Panc1 (cell line): ENCODE measurements at regions not wholly inside any gene's neighbourhood (a gene's known extent, or its start where the extent isn't known, plus 50 kb on each side); places are given as distances from the start of the nearest gene placed in this dataset.

Experiments used
- TF ChIP-seq, protein P1 (sequence below): fragments of 450-650 bp; IDR thresholded peaks from 2 replicates; pipeline ENCODE4 v1.5.1; 2017; ENCODE audit warnings: mild to moderate bottlenecking
- TF ChIP-seq, protein P2 (sequence below), 2 experiments: IDR thresholded peaks; 2 replicates each; pipeline ENCODE4 v1.6.1; 2011 to 2012; ENCODE audit warnings: low read depth in 2 of 2, control low read depth in 1 of 2, low read length in 1 of 2, mild to moderate bottlenecking in 1 of 2, moderate library complexity in 1 of 2; ENCODE audit not compliant: insufficient read depth in 1 of 2

DNA sequence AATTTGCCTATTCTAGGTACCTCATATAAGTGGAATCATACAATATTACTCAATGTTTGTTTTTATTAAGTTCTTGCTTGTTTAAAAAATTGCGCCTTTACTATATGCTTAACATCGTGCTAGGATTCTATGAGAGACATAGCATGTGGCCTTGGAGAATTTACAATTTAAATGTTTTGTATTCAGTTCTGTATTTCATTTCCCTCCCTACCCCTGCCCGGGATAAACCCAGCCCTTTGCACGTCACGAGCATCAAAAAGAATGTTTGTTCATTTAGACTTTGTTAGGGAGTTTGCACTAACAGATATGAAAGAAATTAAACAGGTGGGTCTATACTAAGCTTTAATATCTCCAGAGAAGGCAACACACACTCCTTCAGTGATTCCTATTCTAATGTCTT lies 75.7 kb downstream of the C18orf54 start:
- TF ChIP-seq, protein P1, sequence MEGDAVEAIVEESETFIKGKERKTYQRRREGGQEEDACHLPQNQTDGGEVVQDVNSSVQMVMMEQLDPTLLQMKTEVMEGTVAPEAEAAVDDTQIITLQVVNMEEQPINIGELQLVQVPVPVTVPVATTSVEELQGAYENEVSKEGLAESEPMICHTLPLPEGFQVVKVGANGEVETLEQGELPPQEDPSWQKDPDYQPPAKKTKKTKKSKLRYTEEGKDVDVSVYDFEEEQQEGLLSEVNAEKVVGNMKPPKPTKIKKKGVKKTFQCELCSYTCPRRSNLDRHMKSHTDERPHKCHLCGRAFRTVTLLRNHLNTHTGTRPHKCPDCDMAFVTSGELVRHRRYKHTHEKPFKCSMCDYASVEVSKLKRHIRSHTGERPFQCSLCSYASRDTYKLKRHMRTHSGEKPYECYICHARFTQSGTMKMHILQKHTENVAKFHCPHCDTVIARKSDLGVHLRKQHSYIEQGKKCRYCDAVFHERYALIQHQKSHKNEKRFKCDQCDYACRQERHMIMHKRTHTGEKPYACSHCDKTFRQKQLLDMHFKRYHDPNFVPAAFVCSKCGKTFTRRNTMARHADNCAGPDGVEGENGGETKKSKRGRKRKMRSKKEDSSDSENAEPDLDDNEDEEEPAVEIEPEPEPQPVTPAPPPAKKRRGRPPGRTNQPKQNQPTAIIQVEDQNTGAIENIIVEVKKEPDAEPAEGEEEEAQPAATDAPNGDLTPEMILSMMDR = no peak
- TF ChIP-seq, protein P2, sequence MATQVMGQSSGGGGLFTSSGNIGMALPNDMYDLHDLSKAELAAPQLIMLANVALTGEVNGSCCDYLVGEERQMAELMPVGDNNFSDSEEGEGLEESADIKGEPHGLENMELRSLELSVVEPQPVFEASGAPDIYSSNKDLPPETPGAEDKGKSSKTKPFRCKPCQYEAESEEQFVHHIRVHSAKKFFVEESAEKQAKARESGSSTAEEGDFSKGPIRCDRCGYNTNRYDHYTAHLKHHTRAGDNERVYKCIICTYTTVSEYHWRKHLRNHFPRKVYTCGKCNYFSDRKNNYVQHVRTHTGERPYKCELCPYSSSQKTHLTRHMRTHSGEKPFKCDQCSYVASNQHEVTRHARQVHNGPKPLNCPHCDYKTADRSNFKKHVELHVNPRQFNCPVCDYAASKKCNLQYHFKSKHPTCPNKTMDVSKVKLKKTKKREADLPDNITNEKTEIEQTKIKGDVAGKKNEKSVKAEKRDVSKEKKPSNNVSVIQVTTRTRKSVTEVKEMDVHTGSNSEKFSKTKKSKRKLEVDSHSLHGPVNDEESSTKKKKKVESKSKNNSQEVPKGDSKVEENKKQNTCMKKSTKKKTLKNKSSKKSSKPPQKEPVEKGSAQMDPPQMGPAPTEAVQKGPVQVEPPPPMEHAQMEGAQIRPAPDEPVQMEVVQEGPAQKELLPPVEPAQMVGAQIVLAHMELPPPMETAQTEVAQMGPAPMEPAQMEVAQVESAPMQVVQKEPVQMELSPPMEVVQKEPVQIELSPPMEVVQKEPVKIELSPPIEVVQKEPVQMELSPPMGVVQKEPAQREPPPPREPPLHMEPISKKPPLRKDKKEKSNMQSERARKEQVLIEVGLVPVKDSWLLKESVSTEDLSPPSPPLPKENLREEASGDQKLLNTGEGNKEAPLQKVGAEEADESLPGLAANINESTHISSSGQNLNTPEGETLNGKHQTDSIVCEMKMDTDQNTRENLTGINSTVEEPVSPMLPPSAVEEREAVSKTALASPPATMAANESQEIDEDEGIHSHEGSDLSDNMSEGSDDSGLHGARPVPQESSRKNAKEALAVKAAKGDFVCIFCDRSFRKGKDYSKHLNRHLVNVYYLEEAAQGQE (IDR thresholded peaks at IDR 0.05; ENCODE audit: insufficient read depth in 1 of 2, low read depth in 2 of 2, low read length in 1 of 2) = no peak
